ENCODE measurements at regions not wholly inside any gene's neighbourhood (a gene's known extent, or its start where the extent isn't known, plus 50 kb on each side); places are given as distances from the start of the nearest gene placed in this dataset.

DNA sequence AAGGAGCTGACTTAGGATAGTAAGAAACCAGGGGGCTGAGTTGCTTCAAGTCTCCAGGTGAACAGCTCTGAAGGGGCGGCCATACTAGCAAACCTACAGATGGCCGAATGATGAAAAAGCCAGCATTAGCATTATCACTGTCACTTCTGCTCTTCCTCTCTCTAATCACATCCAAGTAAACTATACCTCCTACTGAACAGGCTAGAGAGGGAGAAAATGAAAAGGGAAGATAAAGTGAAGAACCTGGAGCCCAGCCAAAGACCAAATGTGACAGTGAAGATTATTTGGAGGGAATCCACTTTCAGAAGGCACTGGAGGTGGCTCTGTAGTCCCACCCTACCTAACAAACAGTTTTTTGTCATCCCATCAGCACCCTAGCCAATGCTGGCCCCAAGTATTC, 50.4 kb upstream of the PRPS1 start:
- TF ChIP-seq, protein P1, sequence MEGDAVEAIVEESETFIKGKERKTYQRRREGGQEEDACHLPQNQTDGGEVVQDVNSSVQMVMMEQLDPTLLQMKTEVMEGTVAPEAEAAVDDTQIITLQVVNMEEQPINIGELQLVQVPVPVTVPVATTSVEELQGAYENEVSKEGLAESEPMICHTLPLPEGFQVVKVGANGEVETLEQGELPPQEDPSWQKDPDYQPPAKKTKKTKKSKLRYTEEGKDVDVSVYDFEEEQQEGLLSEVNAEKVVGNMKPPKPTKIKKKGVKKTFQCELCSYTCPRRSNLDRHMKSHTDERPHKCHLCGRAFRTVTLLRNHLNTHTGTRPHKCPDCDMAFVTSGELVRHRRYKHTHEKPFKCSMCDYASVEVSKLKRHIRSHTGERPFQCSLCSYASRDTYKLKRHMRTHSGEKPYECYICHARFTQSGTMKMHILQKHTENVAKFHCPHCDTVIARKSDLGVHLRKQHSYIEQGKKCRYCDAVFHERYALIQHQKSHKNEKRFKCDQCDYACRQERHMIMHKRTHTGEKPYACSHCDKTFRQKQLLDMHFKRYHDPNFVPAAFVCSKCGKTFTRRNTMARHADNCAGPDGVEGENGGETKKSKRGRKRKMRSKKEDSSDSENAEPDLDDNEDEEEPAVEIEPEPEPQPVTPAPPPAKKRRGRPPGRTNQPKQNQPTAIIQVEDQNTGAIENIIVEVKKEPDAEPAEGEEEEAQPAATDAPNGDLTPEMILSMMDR (IDR thresholded peaks at IDR 0.05; ENCODE audit: low read depth, low read length, missing input control), result no peak
- no peak for TF ChIP-seq YY1 (IDR thresholded peaks at IDR 0.05)
- TF ChIP-seq, protein P2, sequence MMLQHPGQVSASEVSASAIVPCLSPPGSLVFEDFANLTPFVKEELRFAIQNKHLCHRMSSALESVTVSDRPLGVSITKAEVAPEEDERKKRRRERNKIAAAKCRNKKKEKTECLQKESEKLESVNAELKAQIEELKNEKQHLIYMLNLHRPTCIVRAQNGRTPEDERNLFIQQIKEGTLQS (IDR thresholded peaks at IDR 0.05), result no peak
- no peak for TF ChIP-seq GABPA (IDR thresholded peaks at IDR 0.05 in 1 of 2, conservative IDR thresholded peaks at IDR 0.05 in 1 of 2)
- TF ChIP-seq, protein P3, sequence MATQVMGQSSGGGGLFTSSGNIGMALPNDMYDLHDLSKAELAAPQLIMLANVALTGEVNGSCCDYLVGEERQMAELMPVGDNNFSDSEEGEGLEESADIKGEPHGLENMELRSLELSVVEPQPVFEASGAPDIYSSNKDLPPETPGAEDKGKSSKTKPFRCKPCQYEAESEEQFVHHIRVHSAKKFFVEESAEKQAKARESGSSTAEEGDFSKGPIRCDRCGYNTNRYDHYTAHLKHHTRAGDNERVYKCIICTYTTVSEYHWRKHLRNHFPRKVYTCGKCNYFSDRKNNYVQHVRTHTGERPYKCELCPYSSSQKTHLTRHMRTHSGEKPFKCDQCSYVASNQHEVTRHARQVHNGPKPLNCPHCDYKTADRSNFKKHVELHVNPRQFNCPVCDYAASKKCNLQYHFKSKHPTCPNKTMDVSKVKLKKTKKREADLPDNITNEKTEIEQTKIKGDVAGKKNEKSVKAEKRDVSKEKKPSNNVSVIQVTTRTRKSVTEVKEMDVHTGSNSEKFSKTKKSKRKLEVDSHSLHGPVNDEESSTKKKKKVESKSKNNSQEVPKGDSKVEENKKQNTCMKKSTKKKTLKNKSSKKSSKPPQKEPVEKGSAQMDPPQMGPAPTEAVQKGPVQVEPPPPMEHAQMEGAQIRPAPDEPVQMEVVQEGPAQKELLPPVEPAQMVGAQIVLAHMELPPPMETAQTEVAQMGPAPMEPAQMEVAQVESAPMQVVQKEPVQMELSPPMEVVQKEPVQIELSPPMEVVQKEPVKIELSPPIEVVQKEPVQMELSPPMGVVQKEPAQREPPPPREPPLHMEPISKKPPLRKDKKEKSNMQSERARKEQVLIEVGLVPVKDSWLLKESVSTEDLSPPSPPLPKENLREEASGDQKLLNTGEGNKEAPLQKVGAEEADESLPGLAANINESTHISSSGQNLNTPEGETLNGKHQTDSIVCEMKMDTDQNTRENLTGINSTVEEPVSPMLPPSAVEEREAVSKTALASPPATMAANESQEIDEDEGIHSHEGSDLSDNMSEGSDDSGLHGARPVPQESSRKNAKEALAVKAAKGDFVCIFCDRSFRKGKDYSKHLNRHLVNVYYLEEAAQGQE (IDR thresholded peaks at IDR 0.05), result no peak
- TF ChIP-seq EGR1 (IDR thresholded peaks at IDR 0.05; ENCODE audit: low read depth in 2 of 2), result no peak
- TF ChIP-seq, protein P4, sequence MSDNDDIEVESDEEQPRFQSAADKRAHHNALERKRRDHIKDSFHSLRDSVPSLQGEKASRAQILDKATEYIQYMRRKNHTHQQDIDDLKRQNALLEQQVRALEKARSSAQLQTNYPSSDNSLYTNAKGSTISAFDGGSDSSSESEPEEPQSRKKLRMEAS (IDR thresholded peaks at IDR 0.05), result no peak
- no peak for TF ChIP-seq RAD21 (IDR thresholded peaks at IDR 0.05)
- TF ChIP-seq, protein P5, sequence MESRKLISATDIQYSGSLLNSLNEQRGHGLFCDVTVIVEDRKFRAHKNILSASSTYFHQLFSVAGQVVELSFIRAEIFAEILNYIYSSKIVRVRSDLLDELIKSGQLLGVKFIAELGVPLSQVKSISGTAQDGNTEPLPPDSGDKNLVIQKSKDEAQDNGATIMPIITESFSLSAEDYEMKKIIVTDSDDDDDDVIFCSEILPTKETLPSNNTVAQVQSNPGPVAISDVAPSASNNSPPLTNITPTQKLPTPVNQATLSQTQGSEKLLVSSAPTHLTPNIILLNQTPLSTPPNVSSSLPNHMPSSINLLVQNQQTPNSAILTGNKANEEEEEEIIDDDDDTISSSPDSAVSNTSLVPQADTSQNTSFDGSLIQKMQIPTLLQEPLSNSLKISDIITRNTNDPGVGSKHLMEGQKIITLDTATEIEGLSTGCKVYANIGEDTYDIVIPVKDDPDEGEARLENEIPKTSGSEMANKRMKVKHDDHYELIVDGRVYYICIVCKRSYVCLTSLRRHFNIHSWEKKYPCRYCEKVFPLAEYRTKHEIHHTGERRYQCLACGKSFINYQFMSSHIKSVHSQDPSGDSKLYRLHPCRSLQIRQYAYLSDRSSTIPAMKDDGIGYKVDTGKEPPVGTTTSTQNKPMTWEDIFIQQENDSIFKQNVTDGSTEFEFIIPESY (IDR thresholded peaks at IDR 0.05), result no peak
- no peak for TF ChIP-seq TAF1 (conservative IDR thresholded peaks at IDR 0.05)
- no peak for TF ChIP-seq RXRA (IDR thresholded peaks at IDR 0.05)
- no peak for TF ChIP-seq FOXA1 (IDR thresholded peaks at IDR 0.05)
- TF ChIP-seq SP1 (IDR thresholded peaks at IDR 0.05), result no peak

Measured in liver (tissue), 3 donors.